Skeletal muscle satellite cell (primary cell): ENCODE measurements at regions not wholly inside any gene's neighbourhood (a gene's known extent, or its start where the extent isn't known, plus 50 kb on each side); places are given as distances from the start of the nearest gene placed in this dataset.

Experiments
- H3K27me3 ChIP-seq: 2 replicates; pipeline ENCODE4 v1.7.0; 2013; ENCODE audit warnings: low read length; ENCODE audit not compliant: control insufficient read depth, insufficient read depth
- H3K36me3 ChIP-seq: 2 replicates; pipeline ENCODE4 v1.7.0; 2013; ENCODE audit warnings: mild to moderate bottlenecking, control low read depth, low read length; ENCODE audit not compliant: insufficient read depth
- H3K4me1 ChIP-seq: 2 replicates; pipeline ENCODE4 v1.7.0; 2013; ENCODE audit warnings: low read length; ENCODE audit not compliant: control insufficient read depth, insufficient read depth
- H3K4me2 ChIP-seq: 2 replicates; pipeline ENCODE4 v1.7.0; 2013; ENCODE audit warnings: mild to moderate bottlenecking, low read length
- H3K4me3 ChIP-seq: 2 replicates; pipeline ENCODE4 v1.7.0; 2013; ENCODE audit warnings: low read length
- H3K9ac ChIP-seq: 2 replicates; pipeline ENCODE4 v1.7.0; 2013; ENCODE audit warnings: mild to moderate bottlenecking, low read depth, low read length, moderate library complexity
- H3K9me3 ChIP-seq: replicated peaks from 2 replicates; pipeline ENCODE4 v1.7.0; 2013; ENCODE audit warnings: mild to moderate bottlenecking, control low read depth, low read length

DNA sequence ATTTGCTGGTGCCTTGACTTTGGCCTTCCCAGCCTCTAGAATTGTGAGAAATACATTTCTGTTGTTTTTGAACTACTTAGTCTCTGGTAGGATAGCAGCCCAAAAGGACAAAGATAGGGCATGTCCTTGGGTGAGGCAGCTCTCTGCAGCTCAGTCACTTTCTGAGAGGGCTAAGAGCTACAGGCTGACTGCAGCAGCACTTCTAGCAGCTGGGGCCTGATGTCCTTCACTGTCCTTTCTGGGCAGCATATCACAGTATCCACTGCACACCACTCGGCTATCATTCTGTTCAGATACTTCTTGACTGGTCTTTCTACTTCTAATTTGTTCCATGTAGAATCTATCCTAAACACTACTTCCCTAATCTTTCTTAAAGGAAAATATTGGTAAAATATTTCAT is 68.5 kb upstream of the CLDN10 start:
- H3K4me2 ChIP-seq: no peak overlapping the region
- H3K27me3 ChIP-seq: peaks cover 5% of the 10 kb centered on the region
- H3K4me1 ChIP-seq: peaks cover 12% of the 10 kb centered on the region
- no peaks in the 10 kb centered on the region for H3K36me3 ChIP-seq
- no peak overlapping the region for H3K4me3 ChIP-seq
- no peaks in the 10 kb centered on the region for H3K9me3 ChIP-seq
- no peak overlapping the region for H3K9ac ChIP-seq

DNA sequence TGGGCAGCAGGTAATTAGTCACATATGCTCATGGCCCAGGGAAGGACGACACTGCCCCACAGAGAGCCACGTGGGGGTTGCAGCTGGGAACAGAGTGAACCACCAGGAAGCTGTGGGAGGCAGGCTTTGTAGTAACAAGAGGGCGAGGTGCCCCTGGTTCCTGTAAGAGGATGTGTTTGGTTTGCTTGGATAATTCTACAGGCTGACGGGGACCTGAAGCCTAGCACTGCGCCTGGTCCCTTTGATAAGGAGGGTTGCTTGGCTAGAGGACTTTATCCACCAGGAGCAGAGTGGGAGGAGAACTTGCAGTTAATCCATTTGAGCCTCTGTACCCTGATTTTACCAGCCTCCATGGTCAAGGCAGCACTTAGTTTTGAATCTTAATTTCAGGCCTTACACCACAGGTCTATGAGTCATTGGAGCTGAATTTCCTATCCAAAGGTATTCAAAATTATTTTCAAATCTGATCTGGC is 67.4 kb upstream of the CLDN10 start:
- Histone ChIP-seq H3K9ac (no peak overlapping the region), H3K4me2 (no peak overlapping the region), H3K27me3 (peaks cover 5% of the 10 kb centered on the region), H3K9me3 (no peaks in the 10 kb centered on the region), H3K4me1 (peaks cover 12% of the 10 kb centered on the region), H3K4me3 (no peak overlapping the region), H3K36me3 (no peaks in the 10 kb centered on the region)

DNA sequence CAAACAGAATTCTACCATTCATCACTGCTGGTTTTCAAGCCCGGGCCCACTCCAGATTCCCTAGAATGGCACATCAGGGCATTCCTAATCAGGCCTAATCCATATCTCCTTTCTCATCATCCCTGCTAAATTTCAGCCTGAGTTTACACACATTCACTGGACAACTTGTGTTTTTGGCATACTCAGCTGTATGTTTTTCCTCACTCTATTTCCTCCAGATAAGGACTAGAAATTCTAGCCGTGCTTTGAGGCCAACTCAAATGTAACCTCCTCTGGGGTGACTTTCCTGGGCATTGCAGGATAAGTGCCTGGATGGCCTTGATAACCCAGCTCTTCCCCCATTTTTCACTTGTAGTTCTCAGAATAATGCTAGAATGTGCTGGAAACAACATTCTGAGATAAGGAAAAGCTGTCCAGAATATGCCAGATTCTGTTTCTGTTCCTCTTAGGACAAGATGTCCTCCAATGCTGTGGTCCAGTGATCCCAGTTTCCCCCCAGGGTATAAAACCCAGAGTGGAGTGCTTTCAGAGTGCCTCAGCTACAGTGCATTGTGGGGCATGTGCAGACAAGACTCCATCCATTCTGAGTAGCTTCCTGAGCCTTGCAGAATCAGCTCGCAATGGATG is 66.9 kb upstream of the CLDN10 start:
- no peak overlapping the region for H3K9ac ChIP-seq
- no peaks in the 10 kb centered on the region for H3K9me3 ChIP-seq
- no peaks in the 10 kb centered on the region for H3K36me3 ChIP-seq
- H3K4me3 ChIP-seq: no peak overlapping the region
- H3K4me2 ChIP-seq: no peak overlapping the region
- peaks cover 12% of the 10 kb centered on the region for H3K4me1 ChIP-seq
- peaks cover 7% of the 10 kb centered on the region for H3K27me3 ChIP-seq

- Histone ChIP-seq H3K36me3 (no peaks in the 10 kb centered on the region), H3K9me3 (no peaks in the 10 kb centered on the region), H3K4me3 (no peak overlapping the region), H3K27me3 (peaks cover 5% of the 10 kb centered on the region), H3K9ac (no peak overlapping the region), H3K4me1 (no peaks in the 10 kb centered on the region), H3K4me2 (no peak overlapping the region)
Measured at GRCh38 chr13:95492044-95492801, 60.3 kb upstream of the CLDN10 start.

GRCh38 chr13:95494082-95494681 is 58.3 kb upstream of the CLDN10 start:
- Histone ChIP-seq H3K4me3 (no peak overlapping the region), H3K27me3 (peaks cover 9% of the 10 kb centered on the region), H3K9ac (no peak overlapping the region), H3K36me3 (no peaks in the 10 kb centered on the region), H3K4me2 (no peak overlapping the region), H3K4me1 (no peaks in the 10 kb centered on the region), H3K9me3 (no peaks in the 10 kb centered on the region)

- Histone ChIP-seq H3K27me3 (peaks cover 4% of the 10 kb centered on the region), H3K9ac (no peak overlapping the region), H3K4me2 (no peak overlapping the region), H3K4me3 (no peak overlapping the region), H3K9me3 (no peaks in the 10 kb centered on the region), H3K4me1 (no peaks in the 10 kb centered on the region), H3K36me3 (no peaks in the 10 kb centered on the region)
Measured at GRCh38 chr13:95496485-95496884, 56.0 kb upstream of the CLDN10 start.

GRCh38 chr13:95497381-95497807 is 55.1 kb upstream of the CLDN10 start:
- H3K36me3 ChIP-seq: no peaks in the 10 kb centered on the region
- peaks cover 4% of the 10 kb centered on the region for H3K27me3 ChIP-seq
- no peaks in the 10 kb centered on the region for H3K9me3 ChIP-seq
- H3K4me2 ChIP-seq: no peak overlapping the region
- H3K4me1 ChIP-seq: no peaks in the 10 kb centered on the region
- H3K4me3 ChIP-seq: no peak overlapping the region
- H3K9ac ChIP-seq: no peak overlapping the region

GRCh38 chr13:95498886-95499285 is 53.6 kb upstream of the CLDN10 start:
- H3K36me3 ChIP-seq: no peaks in the 10 kb centered on the region
- no peak overlapping the region for H3K9ac ChIP-seq
- no peaks in the 10 kb centered on the region for H3K4me1 ChIP-seq
- no peak overlapping the region for H3K4me2 ChIP-seq
- no peaks in the 10 kb centered on the region for H3K9me3 ChIP-seq
- H3K27me3 ChIP-seq: peaks cover 4% of the 10 kb centered on the region
- no peak overlapping the region for H3K4me3 ChIP-seq

DNA sequence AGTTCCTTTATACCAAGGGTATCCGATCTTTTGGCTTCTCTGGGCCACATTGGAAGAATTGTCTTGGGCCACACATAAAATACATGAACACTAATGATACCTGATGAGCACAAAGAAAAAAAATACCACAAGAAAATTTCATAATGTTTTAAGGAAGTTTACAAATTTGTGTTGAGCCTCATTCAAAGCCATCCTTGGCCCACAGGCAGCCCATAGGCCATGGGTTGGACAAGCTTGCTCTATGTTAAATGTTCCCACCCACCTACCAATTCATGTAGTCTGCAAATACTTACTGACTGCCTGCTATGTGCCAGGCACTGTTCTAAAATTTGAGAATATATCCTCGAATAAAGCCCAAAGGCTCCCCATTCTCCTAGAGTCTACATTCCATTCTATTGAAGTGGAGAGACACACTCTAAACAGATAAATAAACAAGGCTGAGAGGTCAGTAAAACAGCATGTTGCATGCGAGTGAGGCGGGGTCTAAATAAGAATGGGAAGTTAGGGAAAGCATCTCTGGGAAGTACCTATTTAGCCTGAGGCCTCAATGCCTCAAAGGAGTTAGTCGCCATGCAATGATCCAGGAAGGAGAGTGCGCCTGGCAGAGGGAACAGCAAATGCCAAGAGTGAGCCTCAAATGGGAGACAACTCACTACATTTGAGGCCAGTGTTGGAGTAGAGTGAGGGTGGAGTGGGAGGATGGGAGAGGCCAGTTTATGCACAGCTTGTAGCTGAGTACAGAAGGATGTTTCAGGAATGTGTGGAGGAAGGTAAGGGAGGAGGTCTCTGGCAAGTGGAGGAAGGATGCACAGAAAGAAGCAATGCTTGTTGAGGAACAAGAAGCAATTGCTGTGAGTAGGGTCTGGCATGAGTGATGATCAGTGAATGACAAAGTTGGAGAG is 52.5 kb upstream of the CLDN10 start:
- no peaks in the 10 kb centered on the region for H3K4me1 ChIP-seq
- peaks cover 7% of the 10 kb centered on the region for H3K27me3 ChIP-seq
- H3K36me3 ChIP-seq: no peaks in the 10 kb centered on the region
- H3K4me3 ChIP-seq: no peak overlapping the region
- H3K9ac ChIP-seq: no peak overlapping the region
- no peak overlapping the region for H3K4me2 ChIP-seq
- H3K9me3 ChIP-seq: no peaks in the 10 kb centered on the region

- Histone ChIP-seq H3K4me1 (no peaks in the 10 kb centered on the region), H3K9me3 (no peaks in the 10 kb centered on the region), H3K36me3 (no peaks in the 10 kb centered on the region), H3K4me2 (no peak overlapping the region), H3K27me3 (peaks cover 18% of the 10 kb centered on the region), H3K9ac (no peak overlapping the region), H3K4me3 (no peak overlapping the region)
Measured at GRCh38 chr13:95502216-95502615, 50.3 kb upstream of the CLDN10 start.
